Neuron (in vitro differentiated cells): ENCODE measurements at regions not wholly inside any gene's neighbourhood (a gene's known extent, or its start where the extent isn't known, plus 50 kb on each side); places are given as distances from the start of the nearest gene placed in this dataset.
"Not testable (repeated sequence)": the region's sequence is repeated elsewhere in the genome, so short reads cannot be mapped to it uniquely, and the experiment has no call there.

ENCODE experiments used
- H2AFZ ChIP-seq: one replicate; pipeline ENCODE4 v1.6.1; 2013; ENCODE audit warnings: low read depth, mild to moderate bottlenecking, inconsistent platforms, low read length, moderate library complexity
- H3K27me3 ChIP-seq: one replicate; pipeline ENCODE4 v1.6.1; 2013; ENCODE audit warnings: low read length; ENCODE audit not compliant: insufficient read depth
- H3K36me3 ChIP-seq: one replicate; pipeline ENCODE4 v1.6.1; 2013; ENCODE audit warnings: low read length; ENCODE audit not compliant: insufficient read depth
- H3K4me1 ChIP-seq: one replicate; pipeline ENCODE4 v1.6.1; 2013; ENCODE audit warnings: low read length; ENCODE audit not compliant: insufficient read depth
- H3K4me3 ChIP-seq: 2 replicates; pipeline ENCODE4 v1.5.1; 2013; ENCODE audit warnings: mild to moderate bottlenecking, low read length, moderate library complexity
- H3K9me3 ChIP-seq: one replicate; pipeline ENCODE4 v1.6.1; 2013; ENCODE audit warnings: low read length

GRCh38 chr2:87345283-87345682 lies 323.6 kb upstream of the PLGLB1 start:
- not testable (repeated sequence) for H3K36me3 ChIP-seq, H3K9me3 ChIP-seq, H3K4me3 ChIP-seq, H3K4me1 ChIP-seq, H2AFZ ChIP-seq, H3K27me3 ChIP-seq

- H3K4me3 ChIP-seq: peak overlapping the region; percentile 48
These were observed 326.9 kb upstream of the PLGLB1 start for GRCh38 chr2:87348556-87348955.

GRCh38 chr2:87349006-87349405 lies 327.4 kb upstream of the PLGLB1 start:
- H2AFZ ChIP-seq, H3K9me3 ChIP-seq, H3K27me3 ChIP-seq, H3K4me1 ChIP-seq, H3K36me3 ChIP-seq: not testable (repeated sequence)
- peak overlapping the region; percentile 48 for H3K4me3 ChIP-seq

More at GRCh38 chr2:87348556-87348955, 326.9 kb upstream of the PLGLB1 start:
- not testable (repeated sequence) for H3K27me3 ChIP-seq, H3K4me1 ChIP-seq, H3K36me3 ChIP-seq, H2AFZ ChIP-seq, H3K9me3 ChIP-seq

GRCh38 chr2:87352178-87352934 lies 330.7 kb upstream of the PLGLB1 start:
- not testable (repeated sequence) for H3K9me3 ChIP-seq, H2AFZ ChIP-seq, H3K4me1 ChIP-seq, H3K4me3 ChIP-seq, H3K36me3 ChIP-seq, H3K27me3 ChIP-seq

- not testable (repeated sequence) for H3K36me3 ChIP-seq, H3K4me1 ChIP-seq, H3K4me3 ChIP-seq, H3K27me3 ChIP-seq, H2AFZ ChIP-seq, H3K9me3 ChIP-seq
These were observed 331.8 kb upstream of the PLGLB1 start for GRCh38 chr2:87353408-87353807.

- not testable (repeated sequence) for H3K4me3 ChIP-seq, H3K27me3 ChIP-seq, H3K36me3 ChIP-seq, H2AFZ ChIP-seq, H3K9me3 ChIP-seq, H3K4me1 ChIP-seq
These were observed 332.5 kb upstream of the PLGLB1 start for GRCh38 chr2:87354102-87354501.

- not testable (repeated sequence) for H3K4me3 ChIP-seq, H3K9me3 ChIP-seq, H3K27me3 ChIP-seq, H2AFZ ChIP-seq, H3K4me1 ChIP-seq, H3K36me3 ChIP-seq
These were observed 338.6 kb upstream of the PLGLB1 start for GRCh38 chr2:87360250-87360649.

GRCh38 chr2:87360927-87361326 lies 339.3 kb upstream of the PLGLB1 start:
- H3K27me3 ChIP-seq, H3K4me1 ChIP-seq, H3K9me3 ChIP-seq, H3K4me3 ChIP-seq, H3K36me3 ChIP-seq, H2AFZ ChIP-seq: not testable (repeated sequence)

GRCh38 chr2:87361805-87362204 lies 340.2 kb upstream of the PLGLB1 start:
- not testable (repeated sequence) for H3K9me3 ChIP-seq, H2AFZ ChIP-seq, H3K36me3 ChIP-seq, H3K4me3 ChIP-seq, H3K27me3 ChIP-seq, H3K4me1 ChIP-seq

GRCh38 chr2:87364379-87364778 lies 342.7 kb upstream of the PLGLB1 start:
- H3K27me3 ChIP-seq, H3K9me3 ChIP-seq, H3K36me3 ChIP-seq, H3K4me3 ChIP-seq, H3K4me1 ChIP-seq, H2AFZ ChIP-seq: not testable (repeated sequence)

- not testable (repeated sequence) for H3K27me3 ChIP-seq, H3K9me3 ChIP-seq, H3K4me1 ChIP-seq, H3K4me3 ChIP-seq, H3K36me3 ChIP-seq, H2AFZ ChIP-seq
These were observed 343.4 kb upstream of the PLGLB1 start for GRCh38 chr2:87365038-87365437.

- not testable (repeated sequence) for H3K4me3 ChIP-seq, H3K36me3 ChIP-seq, H3K27me3 ChIP-seq, H3K4me1 ChIP-seq, H2AFZ ChIP-seq, H3K9me3 ChIP-seq
These were observed 361.8 kb upstream of the PLGLB2 start for GRCh38 chr2:87386063-87386560.

- H2AFZ ChIP-seq, H3K27me3 ChIP-seq, H3K4me3 ChIP-seq, H3K9me3 ChIP-seq, H3K4me1 ChIP-seq, H3K36me3 ChIP-seq: not testable (repeated sequence)
These were observed 352.1 kb upstream of the PLGLB2 start for GRCh38 chr2:87395784-87396183.

- not testable (repeated sequence) for H3K27me3 ChIP-seq, H3K4me3 ChIP-seq, H3K4me1 ChIP-seq, H2AFZ ChIP-seq, H3K9me3 ChIP-seq, H3K36me3 ChIP-seq
These were observed 351.2 kb upstream of the PLGLB2 start for GRCh38 chr2:87396551-87397265.
